ENCODE measurements at regions not wholly inside any gene's neighbourhood (a gene's known extent, or its start where the extent isn't known, plus 50 kb on each side); places are given as distances from the start of the nearest gene placed in this dataset.
"Not testable (repeated sequence)": the region's sequence is repeated elsewhere in the genome, so short reads cannot be mapped to it uniquely, and the experiment has no call there.

DNA sequence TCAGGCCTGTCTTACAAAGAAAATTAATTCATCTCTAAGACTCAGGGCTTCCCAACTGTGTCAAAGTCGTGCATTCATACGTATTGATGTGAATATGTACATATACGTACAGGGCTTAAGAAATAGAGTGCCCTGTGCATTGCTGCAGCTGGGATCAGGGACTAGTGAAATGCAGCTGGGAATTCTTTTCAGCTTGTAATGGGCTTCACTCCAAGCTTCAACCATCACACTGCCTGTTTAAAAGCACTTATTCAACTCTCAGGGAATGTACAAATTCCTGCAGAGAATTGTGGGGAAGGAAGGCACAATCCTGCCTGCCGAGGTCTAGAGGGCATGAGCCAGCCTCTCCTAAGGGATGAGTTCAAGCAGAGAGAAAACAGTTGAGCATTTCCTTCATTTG lies 59.6 kb upstream of the MAN2A1 start:
- WGBS, result 34% methylated on average over 4 of the region's 4 CpGs
- DNase-seq (ENCODE audit: extremely low spot score), result no peak
- intact Hi-C loops (cut with DNase I), result no loop called here
- H3K27me3 ChIP-seq, result no peaks in the 10 kb centered on the region
- H3K4me1 ChIP-seq, result peaks cover 0 to 21% (median 20%) of the 10 kb centered on the region in 4 donors
- H3K4me3 ChIP-seq, result no peak overlapping the region
- no peak overlapping the region for H3K27ac ChIP-seq (replicated peaks in 1 of 4)
- H3K9me3 ChIP-seq, result no peaks in the 10 kb centered on the region
- TF ChIP-seq POLR2AphosphoS5 (IDR thresholded peaks at IDR 0.05) (no peak), EP300 (IDR thresholded peaks at IDR 0.05) (no peak), POLR2A (IDR thresholded peaks at IDR 0.05; ENCODE audit: low read depth) (no peak)
- TF ChIP-seq, protein P1, sequence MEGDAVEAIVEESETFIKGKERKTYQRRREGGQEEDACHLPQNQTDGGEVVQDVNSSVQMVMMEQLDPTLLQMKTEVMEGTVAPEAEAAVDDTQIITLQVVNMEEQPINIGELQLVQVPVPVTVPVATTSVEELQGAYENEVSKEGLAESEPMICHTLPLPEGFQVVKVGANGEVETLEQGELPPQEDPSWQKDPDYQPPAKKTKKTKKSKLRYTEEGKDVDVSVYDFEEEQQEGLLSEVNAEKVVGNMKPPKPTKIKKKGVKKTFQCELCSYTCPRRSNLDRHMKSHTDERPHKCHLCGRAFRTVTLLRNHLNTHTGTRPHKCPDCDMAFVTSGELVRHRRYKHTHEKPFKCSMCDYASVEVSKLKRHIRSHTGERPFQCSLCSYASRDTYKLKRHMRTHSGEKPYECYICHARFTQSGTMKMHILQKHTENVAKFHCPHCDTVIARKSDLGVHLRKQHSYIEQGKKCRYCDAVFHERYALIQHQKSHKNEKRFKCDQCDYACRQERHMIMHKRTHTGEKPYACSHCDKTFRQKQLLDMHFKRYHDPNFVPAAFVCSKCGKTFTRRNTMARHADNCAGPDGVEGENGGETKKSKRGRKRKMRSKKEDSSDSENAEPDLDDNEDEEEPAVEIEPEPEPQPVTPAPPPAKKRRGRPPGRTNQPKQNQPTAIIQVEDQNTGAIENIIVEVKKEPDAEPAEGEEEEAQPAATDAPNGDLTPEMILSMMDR (IDR thresholded peaks at IDR 0.05), result no peak
- H3K36me3 ChIP-seq, result no peaks in the 10 kb centered on the region

DNA sequence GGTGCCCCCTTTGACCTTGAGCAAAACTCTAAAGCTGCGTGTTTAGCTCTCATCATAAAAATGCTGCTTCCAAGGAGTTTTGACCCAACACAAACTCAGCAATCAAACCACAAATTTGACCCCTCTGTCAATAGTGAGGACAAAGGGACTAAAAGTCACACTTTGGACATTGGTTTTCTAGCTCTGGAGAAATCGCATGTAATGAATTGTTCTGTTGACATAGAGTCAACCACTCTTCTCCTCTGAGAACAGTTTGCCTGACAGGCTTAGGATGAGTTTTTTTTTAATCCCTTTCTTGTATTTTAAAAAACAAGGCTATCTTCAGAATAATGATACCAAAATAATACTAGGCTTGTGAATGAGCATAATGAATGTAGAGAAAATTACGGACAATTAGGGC lies 61.1 kb upstream of the MAN2A1 start:
- no peak for DNase-seq (ENCODE audit: extremely low spot score)
- intact Hi-C loops (cut with DNase I), result no loop called here
- Histone ChIP-seq H3K4me3 (no peak overlapping the region), H3K27me3 (no peaks in the 10 kb centered on the region), H3K36me3 (no peaks in the 10 kb centered on the region), H3K27ac (replicated peaks in 1 of 4) (no peak overlapping the region), H3K9me3 (no peaks in the 10 kb centered on the region), H3K4me1 (peaks cover 0 to 21% (median 20%) of the 10 kb centered on the region in 4 donors)
- TF ChIP-seq POLR2A (IDR thresholded peaks at IDR 0.05; ENCODE audit: low read depth) (no peak), EP300 (IDR thresholded peaks at IDR 0.05) (no peak), POLR2AphosphoS5 (IDR thresholded peaks at IDR 0.05) (no peak)
- 97% methylated on average over 3 of the region's 3 CpGs for WGBS

DNA sequence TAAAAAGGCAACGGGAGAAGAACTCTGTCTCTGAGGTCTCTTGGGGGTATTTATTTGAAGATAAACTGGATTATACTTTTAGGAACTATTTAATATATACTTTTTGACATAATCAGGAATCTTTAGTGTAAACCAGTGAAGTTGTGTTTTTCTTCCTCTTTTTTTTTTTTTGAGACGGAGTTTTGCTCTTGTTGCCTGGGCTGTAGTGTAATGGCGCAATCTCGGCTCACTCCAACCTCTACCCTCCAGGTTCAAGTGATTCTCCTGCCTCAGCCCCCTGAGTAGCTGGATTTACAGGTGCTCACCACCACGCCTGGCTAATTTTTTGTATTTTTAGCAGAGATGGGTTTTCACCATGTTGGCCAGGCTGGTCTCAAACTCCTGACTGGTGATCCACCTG lies 68.5 kb upstream of the MAN2A1 start:
- H3K36me3 ChIP-seq; DNase-seq (ENCODE audit: extremely low spot score); H3K27ac ChIP-seq (replicated peaks in 1 of 4); intact Hi-C loops (cut with DNase I); H3K9me3 ChIP-seq; H3K4me3 ChIP-seq; H3K27me3 ChIP-seq; H3K4me1 ChIP-seq: not testable (repeated sequence)
- 90% methylated on average over 5 of the region's 5 CpGs for WGBS

DNA sequence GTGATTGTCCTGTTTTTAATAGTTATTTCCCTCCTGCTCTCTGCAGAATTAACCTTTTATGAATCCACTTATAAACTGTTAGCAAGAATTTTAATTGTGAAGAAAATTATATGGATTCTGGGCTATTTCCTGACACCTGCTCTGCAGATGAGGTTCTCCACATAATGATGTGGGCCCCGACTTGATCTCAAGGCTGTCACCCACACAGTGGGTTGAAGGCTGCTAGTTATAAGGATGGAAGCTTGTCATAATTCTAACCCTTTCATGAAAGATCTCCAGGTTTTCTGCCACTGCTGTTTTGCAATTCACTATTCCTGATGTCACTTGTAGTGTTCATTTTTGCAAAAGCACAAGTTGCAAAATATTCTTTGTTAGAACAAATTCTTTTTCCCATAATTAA lies 69.1 kb upstream of the MAN2A1 start:
- H3K4me1 ChIP-seq, result peaks cover 0 to 5% (median 0%) of the 10 kb centered on the region in 4 donors
- intact Hi-C loops (cut with DNase I), result no loop called here
- no peaks in the 10 kb centered on the region for H3K9me3 ChIP-seq
- H3K36me3 ChIP-seq, result no peaks in the 10 kb centered on the region
- H3K4me3 ChIP-seq, result no peak overlapping the region
- no peak for DNase-seq (ENCODE audit: extremely low spot score)
- H3K27ac ChIP-seq (replicated peaks in 1 of 4), result no peak overlapping the region
- 94% methylated on average over 1 of the region's 1 CpG for WGBS
- no peaks in the 10 kb centered on the region for H3K27me3 ChIP-seq
- TF ChIP-seq, protein P1 (IDR thresholded peaks at IDR 0.05), result no peak
- no peak for TF ChIP-seq POLR2A (IDR thresholded peaks at IDR 0.05; ENCODE audit: low read depth)
- no peak for TF ChIP-seq EP300 (IDR thresholded peaks at IDR 0.05)
- no peak for TF ChIP-seq POLR2AphosphoS5 (IDR thresholded peaks at IDR 0.05)

DNA sequence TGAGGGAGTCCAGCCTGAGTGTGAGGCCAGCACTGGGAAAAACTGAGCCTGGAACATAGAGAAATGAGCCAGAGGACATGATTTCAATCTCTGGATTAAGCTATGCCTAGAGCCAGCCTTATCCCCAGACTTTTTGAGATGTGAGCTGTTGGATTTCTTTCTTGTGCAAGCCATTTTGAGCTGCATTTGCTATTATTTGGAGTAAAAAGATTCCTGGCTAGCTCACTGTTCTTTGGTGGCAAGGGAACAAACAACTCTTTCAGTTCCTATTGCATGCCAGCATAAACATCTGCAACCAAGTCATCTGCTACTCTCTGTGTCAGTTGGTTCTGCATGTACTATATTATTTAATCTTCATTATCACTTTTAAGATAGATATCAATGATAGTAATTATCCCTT lies 70.1 kb upstream of the MAN2A1 start:
- no peaks in the 10 kb centered on the region for H3K27me3 ChIP-seq
- H3K4me3 ChIP-seq, result no peak overlapping the region
- H3K4me1 ChIP-seq, result peaks cover 0 to 5% (median 0%) of the 10 kb centered on the region in 4 donors
- no peaks in the 10 kb centered on the region for H3K36me3 ChIP-seq
- H3K9me3 ChIP-seq, result no peaks in the 10 kb centered on the region
- DNase-seq (ENCODE audit: extremely low spot score), result no peak
- H3K27ac ChIP-seq (replicated peaks in 1 of 4), result no peak overlapping the region
- TF ChIP-seq POLR2AphosphoS5 (IDR thresholded peaks at IDR 0.05) (no peak), EP300 (IDR thresholded peaks at IDR 0.05) (no peak), POLR2A (IDR thresholded peaks at IDR 0.05; ENCODE audit: low read depth) (no peak)
- TF ChIP-seq, protein P1 (IDR thresholded peaks at IDR 0.05), result no peak
- intact Hi-C loops (cut with DNase I), result no loop called here

DNA sequence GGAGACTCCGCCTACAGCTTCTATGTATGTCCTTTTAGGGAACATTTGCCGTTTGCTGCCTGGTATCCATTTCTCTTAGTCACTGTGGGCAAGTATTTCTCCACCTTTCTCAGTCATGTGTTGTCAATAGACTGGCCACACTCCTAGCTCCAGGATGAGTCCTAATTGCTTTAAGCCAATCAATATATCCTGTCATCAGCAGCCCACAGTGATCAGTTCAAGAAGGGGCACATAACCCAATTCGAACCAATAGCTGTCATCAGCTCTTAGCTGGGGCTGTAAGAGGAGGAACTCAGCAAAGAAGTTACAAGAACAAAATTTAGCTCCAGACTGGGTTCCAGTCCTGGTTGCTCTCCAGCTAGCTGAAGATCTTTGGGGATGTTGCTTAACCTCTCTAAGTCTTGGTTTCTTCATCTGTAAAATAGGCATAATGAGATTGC lies 70.7 kb upstream of the MAN2A1 start:
- H3K4me3 ChIP-seq, result no peak overlapping the region
- H3K9me3 ChIP-seq, result no peaks in the 10 kb centered on the region
- H3K36me3 ChIP-seq, result no peaks in the 10 kb centered on the region
- no peak for DNase-seq (ENCODE audit: extremely low spot score)
- WGBS, result 79% methylated on average over 3 of the region's 3 CpGs
- H3K27ac ChIP-seq (replicated peaks in 1 of 4), result no peak overlapping the region
- intact Hi-C loops (cut with DNase I), result no loop called here
- H3K27me3 ChIP-seq, result no peaks in the 10 kb centered on the region
- H3K4me1 ChIP-seq, result peaks cover 0 to 5% (median 0%) of the 10 kb centered on the region in 4 donors
- TF ChIP-seq, protein P1 (IDR thresholded peaks at IDR 0.05), result no peak
- no peak for TF ChIP-seq POLR2AphosphoS5 (IDR thresholded peaks at IDR 0.05)
- TF ChIP-seq EP300 (IDR thresholded peaks at IDR 0.05), result no peak
- no peak for TF ChIP-seq POLR2A (IDR thresholded peaks at IDR 0.05; ENCODE audit: low read depth)
